ENCODE measurements at regions not wholly inside any gene's neighbourhood (a gene's known extent, or its start where the extent isn't known, plus 50 kb on each side); places are given as distances from the start of the nearest gene placed in this dataset.

GRCh38 chr5:54658010-54658409 is 140.5 kb downstream of the SNX18 start:
- Histone ChIP-seq H3K36me3 (no peaks in the 10 kb centered on the region), H3K27ac (no peak overlapping the region), H3K4me1 (peaks cover 0 to 25% of the 10 kb centered on the region in 2 donors), H3K4me3 (no peak overlapping the region), H3K9me3 (no peaks in the 10 kb centered on the region), H3K27me3 (no peaks in the 10 kb centered on the region)
- no peak for DNase-seq (ENCODE audit: low spot score)
- TF ChIP-seq CTCF (IDR thresholded peaks at IDR 0.05), result no peak

- no peak overlapping the region for H3K4me3 ChIP-seq
- no peaks in the 10 kb centered on the region for H3K36me3 ChIP-seq
- TF ChIP-seq CTCF (IDR thresholded peaks at IDR 0.05), result no peak
- peaks cover 0 to 25% of the 10 kb centered on the region in 2 donors for H3K4me1 ChIP-seq
- H3K9me3 ChIP-seq, result no peaks in the 10 kb centered on the region
- H3K27ac ChIP-seq, result peak overlapping the region in 1 of 2 donors; percentile 4
- H3K27me3 ChIP-seq, result no peaks in the 10 kb centered on the region
- DNase-seq (ENCODE audit: low spot score), result no peak
Measured at GRCh38 chr5:54656261-54656728, 138.7 kb downstream of the SNX18 start.

GRCh38 chr5:54655761-54656160 is 138.2 kb downstream of the SNX18 start:
- H3K27ac ChIP-seq, result peak overlapping the region in 1 of 2 donors; percentile 4
- H3K27me3 ChIP-seq, result no peaks in the 10 kb centered on the region
- no peak overlapping the region for H3K4me3 ChIP-seq
- no peak for DNase-seq (ENCODE audit: low spot score)
- H3K36me3 ChIP-seq, result no peaks in the 10 kb centered on the region
- no peak for TF ChIP-seq CTCF (IDR thresholded peaks at IDR 0.05)
- no peaks in the 10 kb centered on the region for H3K9me3 ChIP-seq
- peaks cover 0 to 25% of the 10 kb centered on the region in 2 donors for H3K4me1 ChIP-seq

- H3K4me1 ChIP-seq, result peaks cover 0 to 25% of the 10 kb centered on the region in 2 donors
- H3K9me3 ChIP-seq, result no peaks in the 10 kb centered on the region
Measured at GRCh38 chr5:54655266-54655665, 137.7 kb downstream of the SNX18 start.

GRCh38 chr5:54653956-54654614 is 136.5 kb downstream of the SNX18 start:
- no peak for TF ChIP-seq CTCF (IDR thresholded peaks at IDR 0.05)
- H3K27ac ChIP-seq, result no peak overlapping the region
- DNase-seq (ENCODE audit: low spot score), result no peak
- H3K4me3 ChIP-seq, result no peak overlapping the region
- H3K9me3 ChIP-seq, result no peaks in the 10 kb centered on the region
- H3K4me1 ChIP-seq, result peaks cover 0 to 25% of the 10 kb centered on the region in 2 donors
- no peaks in the 10 kb centered on the region for H3K27me3 ChIP-seq
- H3K36me3 ChIP-seq, result no peaks in the 10 kb centered on the region

More at GRCh38 chr5:54655266-54655665, 137.7 kb downstream of the SNX18 start:
- DNase-seq (ENCODE audit: low spot score), result no peak
- no peaks in the 10 kb centered on the region for H3K27me3 ChIP-seq
- H3K27ac ChIP-seq, result no peak overlapping the region
- H3K36me3 ChIP-seq, result no peaks in the 10 kb centered on the region
- H3K4me3 ChIP-seq, result no peak overlapping the region
- no peak for TF ChIP-seq CTCF (IDR thresholded peaks at IDR 0.05)

Measured in right atrium auricular region (tissue), 2 donors.